HG03442 (cell line): ENCODE measurements at regions not wholly inside any gene's neighbourhood (a gene's known extent, or its start where the extent isn't known, plus 50 kb on each side); places are given as distances from the start of the nearest gene placed in this dataset.

ENCODE experiments used
- ATAC-seq: cut with Tn5 transposase; IDR thresholded peaks from one replicate; pipeline ENCODE4 v1.9.1; 2021; ENCODE audit warnings: mild to moderate bottlenecking, moderate library complexity; ENCODE audit not compliant: unreplicated experiment

GRCh38 chr2:20559277-20559676 lies 91.6 kb downstream of the HS1BP3 start:
- ATAC-seq, result no peak

- ATAC-seq, result no peak
Observed at GRCh38 chr2:20560011-20560410, 90.9 kb downstream of the HS1BP3 start.

- no peak for ATAC-seq
Observed at GRCh38 chr2:20560891-20561636, 89.8 kb downstream of the HS1BP3 start.

GRCh38 chr2:20561637-20562454 lies 89.1 kb downstream of the HS1BP3 start:
- ATAC-seq, result no peak

- no peak for ATAC-seq
Observed at GRCh38 chr2:20562540-20563225, 88.2 kb downstream of the HS1BP3 start.

- no peak for ATAC-seq
Observed at GRCh38 chr2:20563251-20563650, 87.6 kb downstream of the HS1BP3 start.

- no peak for ATAC-seq
Observed at GRCh38 chr2:20563833-20564232, 87.1 kb downstream of the HS1BP3 start.

GRCh38 chr2:20565101-20565622 lies 85.7 kb downstream of the HS1BP3 start:
- no peak for ATAC-seq

- ATAC-seq, result no peak
Observed at GRCh38 chr2:20565623-20566236, 85.2 kb downstream of the HS1BP3 start.

- ATAC-seq, result no peak
Observed at GRCh38 chr2:20566331-20566730, 84.6 kb downstream of the HS1BP3 start.

- no peak for ATAC-seq
Observed at GRCh38 chr2:20567159-20567925, 83.6 kb downstream of the HS1BP3 start.
